Endothelial cell of umbilical vein (primary cell): ENCODE measurements at regions not wholly inside any gene's neighbourhood (a gene's known extent, or its start where the extent isn't known, plus 50 kb on each side); places are given as distances from the start of the nearest gene placed in this dataset. TPM values are rescaled to one million over a fixed set of nuclear protein-coding genes. Genes with fewer than 3 reads are reported as not detected.
"Not testable (repeated sequence)": the region's sequence is repeated elsewhere in the genome, so short reads cannot be mapped to it uniquely, and the experiment has no call there.

Experiments used
- BruUV-seq: library from RNA; stranded (reverse); fragments of 400-500 nt; replicated peaks from 2 replicates; lab custom pipeline; 2021; lab: Mats Ljungman, UMichigan
- CTCF ChIA-PET: fragments of 300-600, 350-600 bp; sonication (Branson Sonifier 250); formaldehyde crosslinking; loops from one replicate; lab custom pipeline; 2021; ENCODE audit warnings: antibody characterized with exemption, inconsistent platforms; lab: Charles Lee
- POLR2A ChIA-PET: fragments of 300-600, 350-600 bp; sonication (Branson Sonifier 250); formaldehyde crosslinking; loops from one replicate; lab custom pipeline; 2021; ENCODE audit warnings: antibody characterized with exemption, inconsistent platforms; lab: Charles Lee
- DNase-seq: peaks from one replicate; pipeline ENCODE4 v3.0.0-alpha.2; 2011; ENCODE audit warnings: low read depth, low spot score
- FAIRE-seq: peaks from 2 replicates; lab custom pipeline; 2011; peaks lifted over from hg19 to GRCh38; lab: Jason Lieb, UNC
- H2AFZ ChIP-seq: 2 replicates; pipeline ENCODE4 v1.6.0; 2012; ENCODE audit warnings: low read depth, low read length, control low read depth, inconsistent platforms
- H3K27ac ChIP-seq: 2 replicates; pipeline ENCODE4 v1.5.1; 2011; ENCODE audit warnings: low read depth, mild to moderate bottlenecking, control low read depth, low read length, moderate library complexity; ENCODE audit not compliant: insufficient read depth
- H3K27me3 ChIP-seq, 2 experiments: 2 replicates each; pipeline versions ENCODE4 v1.6.0 to v1.6.1; 2011; ENCODE audit warnings: low read length in 2 of 2, mixed read lengths in 1 of 2; ENCODE audit not compliant: control insufficient read depth in 2 of 2, insufficient read depth in 2 of 2
- H3K36me3 ChIP-seq, 2 experiments: 2 replicates in 1 of 2; 3 replicates in 1 of 2; pipeline ENCODE4 v1.5.1; 2011; ENCODE audit warnings: low read length in 2 of 2, mild to moderate bottlenecking in 1 of 2, moderate library complexity in 1 of 2; ENCODE audit not compliant: control insufficient read depth in 2 of 2, insufficient read depth in 2 of 2; ENCODE audit errors: extremely low read depth in 1 of 2
- H3K4me1 ChIP-seq: 3 replicates; pipeline ENCODE4 v1.5.1; 2011; ENCODE audit warnings: mild to moderate bottlenecking, low read length; ENCODE audit not compliant: control insufficient read depth, insufficient read depth; ENCODE audit errors: extremely low read depth
- H3K4me2 ChIP-seq: 2 replicates; pipeline ENCODE4 v1.6.1; 2011; ENCODE audit warnings: low read length, control low read depth, mixed read lengths; ENCODE audit not compliant: insufficient read depth
- H3K4me3 ChIP-seq, 3 experiments: fragments of 200-600 bp in 1 of 3; sonication (generic), shearing (Covaris generic) in 1 of 3; replicated peaks in 1 of 3; 2 replicates each; pipeline ENCODE4 v1.5.1; 2011 to 2016; ENCODE audit warnings: control low read depth in 3 of 3, low read length in 3 of 3, mild to moderate bottlenecking in 2 of 3, inconsistent platforms in 1 of 3, low read depth in 1 of 3, moderate library complexity in 1 of 3; ENCODE audit not compliant: insufficient read depth in 1 of 3
- H3K79me2 ChIP-seq: 2 replicates; pipeline ENCODE4 v1.6.0; 2012; ENCODE audit warnings: low read length, inconsistent platforms; ENCODE audit not compliant: control insufficient read depth, insufficient read depth
- H3K9ac ChIP-seq: replicated peaks from 2 replicates; pipeline ENCODE3; 2011; ENCODE audit warnings: low read length, control low read depth; ENCODE audit not compliant: insufficient read depth; ENCODE audit errors: extremely low read depth
- H3K9me1 ChIP-seq: replicated peaks from 3 replicates; pipeline ENCODE4 v1.6.0; 2011; ENCODE audit warnings: mild to moderate bottlenecking, low read length; ENCODE audit not compliant: control insufficient read depth, insufficient read depth; ENCODE audit errors: extremely low read depth
- H3K9me3 ChIP-seq: replicated peaks from 2 replicates; pipeline ENCODE4 v1.5.1; 2012; ENCODE audit warnings: low read length, inconsistent platforms; ENCODE audit not compliant: control insufficient read depth, insufficient read depth
- H4K20me1 ChIP-seq: replicated peaks from 2 replicates; pipeline ENCODE3; 2011; ENCODE audit warnings: mild to moderate bottlenecking, low read length; ENCODE audit not compliant: control insufficient read depth, insufficient read depth; ENCODE audit errors: extremely low read depth
- dilution Hi-C: fragments of 300-500 bp; cut with MboI; formaldehyde crosslinking; loops from one replicate; pipeline ENCODE4 v1.15.0; 2019; ENCODE audit warnings: low sequenced_read_pairs; ENCODE audit not compliant: extremely low pct_ligation_motif_present
- intact Hi-C: fragments of 100-400 bp; cut with micrococcal nuclease; formaldehyde crosslinking; loops from one replicate; pipeline ENCODE4 v1.10.0; 2022
- small RNA-seq: library from RNA; depleted of rRNA; stranded (forward); fragments of <200 nt; gene quantifications from one replicate; pipeline ENCODE3, GENCODE V24; 2012; ENCODE audit warnings: low replicate concordance, low read depth; ENCODE audit not compliant: insufficient read depth, insufficient read length

GRCh38 chr4:4134368-4134767 lies 92.4 kb downstream of the OTOP1 start:
- FAIRE-seq, H3K4me3 ChIP-seq, H3K9me1 ChIP-seq, POLR2A ChIA-PET, CTCF ChIA-PET, H4K20me1 ChIP-seq, H3K79me2 ChIP-seq, H3K27me3 ChIP-seq, H3K4me1 ChIP-seq, intact Hi-C loops, DNase-seq, H3K9me3 ChIP-seq, H3K4me2 ChIP-seq, BruUV-seq, H3K9ac ChIP-seq, H3K36me3 ChIP-seq, H2AFZ ChIP-seq, H3K27ac ChIP-seq, dilution Hi-C loops: not testable (repeated sequence)

- DNase-seq, BruUV-seq, H3K4me2 ChIP-seq, H3K27ac ChIP-seq, intact Hi-C loops, H3K79me2 ChIP-seq, H3K4me1 ChIP-seq, H3K27me3 ChIP-seq, H3K36me3 ChIP-seq, H2AFZ ChIP-seq, CTCF ChIA-PET, dilution Hi-C loops, H3K4me3 ChIP-seq, FAIRE-seq, H3K9me3 ChIP-seq, H3K9me1 ChIP-seq, H4K20me1 ChIP-seq, H3K9ac ChIP-seq, POLR2A ChIA-PET: not testable (repeated sequence)
Observed at GRCh38 chr4:4136621-4137020, 90.1 kb downstream of the OTOP1 start.

Small RNA genes lying in the stretch of these regions (small RNA-seq; reads per million reads assigned to genes)
- not detected for gene AC116562.3
